WTC11 (cell line): ENCODE measurements at regions not wholly inside any gene's neighbourhood (a gene's known extent, or its start where the extent isn't known, plus 50 kb on each side); places are given as distances from the start of the nearest gene placed in this dataset.
"Not testable (repeated sequence)": the region's sequence is repeated elsewhere in the genome, so short reads cannot be mapped to it uniquely, and the experiment has no call there.

Experiments used
- ATAC-seq: fragments of 200-7000 bp; cut with Tn5 transposase; 2 replicates; pipeline ENCODE4 v1.10.0; 2021; ENCODE audit warnings: mild to moderate bottlenecking, moderate library complexity
- CTCF ChIA-PET: fragments of 300-600 bp; sonication (Branson Sonifier 250); formaldehyde crosslinking; loops from one replicate; lab custom pipeline; 2021; ENCODE audit warnings: antibody characterized with exemption; lab: Charles Lee
- POLR2A ChIA-PET: fragments of 350-600 bp; sonication (Branson Sonifier 250); formaldehyde crosslinking; loops from one replicate; lab custom pipeline; 2021; ENCODE audit warnings: antibody characterized with exemption; lab: Charles Lee
- DNase-seq: peaks from one replicate; pipeline ENCODE4 v3.0.0; 2021; ENCODE audit warnings: low spot score
- H3K27ac Mint-ChIP-seq: 2 replicates; pipeline ENCODE4 v1.8.0; 2021; ENCODE audit warnings: mixed read lengths
- H3K27me3 Mint-ChIP-seq: 2 replicates; pipeline ENCODE4 v1.8.0; 2021; ENCODE audit warnings: low read depth, mild to moderate bottlenecking, moderate library complexity, mixed read lengths
- H3K36me3 Mint-ChIP-seq: 2 replicates; pipeline ENCODE4 v1.8.0; 2021; ENCODE audit warnings: mixed read lengths
- H3K4me1 Mint-ChIP-seq: 2 replicates; pipeline ENCODE4 v1.8.0; 2022; ENCODE audit warnings: mixed read lengths
- H3K4me3 Mint-ChIP-seq: 2 replicates; pipeline ENCODE4 v1.8.0; 2021; ENCODE audit warnings: mild to moderate bottlenecking, moderate library complexity, mixed read lengths
- H3K9me3 Mint-ChIP-seq: 2 replicates; pipeline ENCODE4 v1.8.0; 2021; ENCODE audit warnings: mixed read lengths
- ATF1 ChIP-seq: sonication (generic); formaldehyde crosslinking; IDR thresholded peaks from 2 replicates; pipeline ENCODE4 v1.8.1; 2023; ENCODE audit warnings: mild to moderate bottlenecking, moderate library complexity, missing genetic modification reagents
- ATF6 ChIP-seq: sonication (generic); formaldehyde crosslinking; IDR thresholded peaks from 2 replicates; pipeline ENCODE4 v1.8.1; 2023; ENCODE audit warnings: mild to moderate bottlenecking, missing genetic modification reagents
- CREB1 ChIP-seq: sonication (generic); formaldehyde crosslinking; IDR thresholded peaks from 2 replicates; pipeline ENCODE4 v1.8.0; 2023; ENCODE audit warnings: mild to moderate bottlenecking, missing genetic modification reagents
- ERG ChIP-seq: fragments of 250-450 bp; sonication (Bioruptor Pico); IDR thresholded peaks from 2 replicates; pipeline ENCODE4 v1.8.0; 2021; ENCODE audit warnings: mild to moderate bottlenecking
- ESRRA ChIP-seq: sonication (generic); formaldehyde crosslinking; IDR thresholded peaks from 2 replicates; pipeline ENCODE4 v1.8.1; 2022; ENCODE audit warnings: mild to moderate bottlenecking, missing genetic modification reagents, borderline replicate concordance
- FOXJ3 ChIP-seq: sonication (generic); formaldehyde crosslinking; IDR thresholded peaks from 2 replicates; pipeline ENCODE4 v1.9.0; 2021; ENCODE audit warnings: missing genetic modification reagents, mild to moderate bottlenecking, borderline replicate concordance
- FOXP1 ChIP-seq: sonication (generic); formaldehyde crosslinking; IDR thresholded peaks from 2 replicates; pipeline ENCODE4 v1.8.0; 2022; ENCODE audit warnings: missing genetic modification reagents, mild to moderate bottlenecking, moderate library complexity, borderline replicate concordance
- MLX ChIP-seq: sonication (generic); formaldehyde crosslinking; IDR thresholded peaks from 2 replicates; pipeline ENCODE4 v1.8.1; 2023; ENCODE audit warnings: mild to moderate bottlenecking, missing genetic modification reagents, moderate library complexity
- MYBL2 ChIP-seq: sonication (generic); formaldehyde crosslinking; IDR thresholded peaks from 2 replicates; pipeline ENCODE4 v1.8.1; 2023; ENCODE audit warnings: mild to moderate bottlenecking, moderate library complexity, missing genetic modification reagents
- NFYB ChIP-seq: sonication (generic); formaldehyde crosslinking; conservative IDR thresholded peaks from 2 replicates; pipeline ENCODE4 v1.8.0; 2022; ENCODE audit warnings: low read depth, missing genetic modification reagents
- PRDM15 ChIP-seq: sonication (generic); formaldehyde crosslinking; IDR thresholded peaks from 2 replicates; pipeline ENCODE4 v1.8.0; 2022; ENCODE audit warnings: missing genetic modification reagents
- TEAD4 ChIP-seq: sonication (generic); formaldehyde crosslinking; IDR thresholded peaks from 2 replicates; pipeline ENCODE4 v1.8.0; 2022; ENCODE audit warnings: mild to moderate bottlenecking, missing genetic modification reagents
- USF2 ChIP-seq: sonication (generic); formaldehyde crosslinking; IDR thresholded peaks from 2 replicates; pipeline ENCODE4 v1.8.1; 2023; ENCODE audit warnings: mild to moderate bottlenecking, missing genetic modification reagents, moderate library complexity
- ZBTB43 ChIP-seq: sonication (generic); formaldehyde crosslinking; IDR thresholded peaks from 2 replicates; pipeline ENCODE4 v1.8.1; 2023; ENCODE audit warnings: mild to moderate bottlenecking, missing genetic modification reagents
- ZNF512 ChIP-seq: sonication (generic); formaldehyde crosslinking; IDR thresholded peaks from 2 replicates; pipeline ENCODE4 v1.8.1; 2022; ENCODE audit warnings: missing genetic modification reagents, borderline replicate concordance
- ZNF671 ChIP-seq: fragments of 250-450 bp; sonication (Bioruptor Pico); IDR thresholded peaks from 2 replicates; pipeline ENCODE4 v1.8.0; 2021; ENCODE audit warnings: mild to moderate bottlenecking

- no peak for TF ChIP-seq PRDM15 (CRISPR knock-in tag)
- no peak for TF ChIP-seq ESRRA (CRISPR knock-in tag)
- TF ChIP-seq ZBTB43 (CRISPR knock-in tag), result no peak
- no peak for TF ChIP-seq CREB1 (CRISPR knock-in tag)
- TF ChIP-seq FOXJ3, result no peak
- TF ChIP-seq ZNF512 (CRISPR knock-in tag), result no peak
These were observed 748.5 kb upstream of the MBL2 start (continued) for GRCh38 chr10:53521046-53521445.

- TF ChIP-seq CREB1 (CRISPR knock-in tag) (no peak), USF2 (CRISPR knock-in tag) (no peak), ATF1 (CRISPR knock-in tag) (no peak), ERG (CRISPR knock-in tag) (no peak)
- peaks cover 56% of the 10 kb centered on the region for H3K4me1 Mint-ChIP-seq
- peaks cover 30% of the 10 kb centered on the region for H3K9me3 Mint-ChIP-seq
- no peak overlapping the region for H3K4me3 Mint-ChIP-seq
- peaks cover 45% of the 10 kb centered on the region for H3K36me3 Mint-ChIP-seq
- DNase-seq (no peak), ATAC-seq (peak; percentile 86)
- H3K27ac Mint-ChIP-seq, result peak overlapping the region; percentile 99
- H3K27me3 Mint-ChIP-seq, result peaks cover 3% of the 10 kb centered on the region; the same call in 1 of the 2 replicates
- POLR2A ChIA-PET, result no interaction called here
- CTCF ChIA-PET, result no interaction called here
These were observed 735.6 kb upstream of the MBL2 start for GRCh38 chr10:53508197-53508596.

GRCh38 chr10:53504492-53504891 lies 731.9 kb upstream of the MBL2 start:
- H3K4me3 Mint-ChIP-seq, result peak overlapping the region; percentile 58; the same call in 1 of the 2 replicates
- H3K4me1 Mint-ChIP-seq, result peaks cover 58% of the 10 kb centered on the region
- H3K36me3 Mint-ChIP-seq, result peaks cover 56% of the 10 kb centered on the region
- DNase-seq (peak; percentile 30), ATAC-seq (peak; percentile 53)
- H3K27me3 Mint-ChIP-seq, result peaks cover 29% of the 10 kb centered on the region
- CTCF ChIA-PET, POLR2A ChIA-PET: not testable (repeated sequence)
- 0 out of 2 replicates have a peak, but pooled peaks have one; percentile 5 for TF ChIP-seq ZNF671
- TF ChIP-seq, all 79 proteins: peak for 1; not testable (repeated sequence) for 78
- H3K27ac Mint-ChIP-seq, result peak overlapping the region; percentile 92
- H3K9me3 Mint-ChIP-seq, result peaks cover 47% of the 10 kb centered on the region

- no peak for ATAC-seq
- H3K27me3 Mint-ChIP-seq, result peaks cover 10% of the 10 kb centered on the region
- peaks cover 33% of the 10 kb centered on the region for H3K4me1 Mint-ChIP-seq
- H3K4me3 Mint-ChIP-seq, result no peak overlapping the region; the same call in 1 of the 2 replicates
- ChIA-PET POLR2A (no interaction called here), CTCF (no interaction called here)
- H3K27ac Mint-ChIP-seq, result peak overlapping the region; percentile 95
- DNase-seq, result no peak
- H3K9me3 Mint-ChIP-seq, result peaks cover 48% of the 10 kb centered on the region
- peaks cover 79% of the 10 kb centered on the region for H3K36me3 Mint-ChIP-seq
- TF ChIP-seq FOXP1 (CRISPR knock-in tag), result no peak
- TF ChIP-seq ATF6, result no peak
- no peak for TF ChIP-seq MLX
- TF ChIP-seq NFYB (CRISPR knock-in tag), result no peak
- TF ChIP-seq TEAD4 (CRISPR knock-in tag), result no peak
- no peak for TF ChIP-seq MYBL2 (CRISPR knock-in tag)
These were observed 719.2 kb upstream of the MBL2 start for GRCh38 chr10:53491774-53492173.
